Activated CD4-positive, alpha-beta T cell treated with anti-CD3 and anti-CD28 coated beads, Interleukin-2, Interleukin-6, amounts not matched to agents 100 ng/mL and 50 ng/mL, durations not matched to agents 16 hours and 8 hours (primary cell): ENCODE measurements at regions not wholly inside any gene's neighbourhood (a gene's known extent, or its start where the extent isn't known, plus 50 kb on each side); places are given as distances from the start of the nearest gene placed in this dataset.
"Not testable (repeated sequence)": the region's sequence is repeated elsewhere in the genome, so short reads cannot be mapped to it uniquely, and the experiment has no call there.

Experiments used
- DNase-seq: peaks from one replicate; pipeline ENCODE4 v3.0.0-alpha.2; 2020

DNA sequence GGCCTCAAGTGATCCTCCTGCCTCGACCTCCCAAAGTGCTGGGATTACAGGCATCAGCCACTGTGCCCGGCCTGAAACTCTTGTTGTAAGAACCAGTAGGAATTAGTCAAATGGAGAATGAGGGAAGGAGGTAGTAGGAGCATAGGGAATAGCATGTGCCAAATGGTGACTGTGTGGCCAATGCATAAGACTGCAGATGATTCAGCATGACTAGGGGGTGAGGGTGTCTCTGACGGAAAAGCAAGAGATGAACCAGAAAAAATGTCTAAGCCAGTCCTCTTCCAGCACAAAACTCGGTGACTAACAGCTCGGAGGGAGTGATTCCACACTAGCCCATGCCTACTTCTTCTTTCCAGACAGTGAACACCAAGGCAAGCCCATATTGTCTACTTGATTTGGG lies 58.2 kb upstream of the DUSP21 start:
- DNase-seq = no peak

DNA sequence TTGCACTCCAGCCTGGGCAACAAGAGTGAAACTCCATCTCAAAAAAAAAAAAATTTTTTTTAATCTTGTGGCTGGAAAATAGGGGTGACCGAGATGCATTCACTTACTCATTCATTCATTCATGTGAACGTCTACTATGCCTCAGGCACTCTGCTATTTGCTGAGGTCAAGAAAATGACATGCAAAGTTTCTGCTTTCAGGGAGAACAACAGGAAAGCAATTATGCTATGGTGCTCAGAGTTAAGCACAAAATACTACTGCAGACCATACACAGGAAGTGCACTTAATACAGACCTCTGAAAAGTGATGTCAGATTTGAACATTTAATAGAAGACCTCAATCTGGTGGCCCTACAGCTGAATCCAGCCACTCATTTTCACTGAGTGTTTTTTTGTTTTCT lies 59.6 kb upstream of the DUSP21 start:
- no peak for DNase-seq

DNA sequence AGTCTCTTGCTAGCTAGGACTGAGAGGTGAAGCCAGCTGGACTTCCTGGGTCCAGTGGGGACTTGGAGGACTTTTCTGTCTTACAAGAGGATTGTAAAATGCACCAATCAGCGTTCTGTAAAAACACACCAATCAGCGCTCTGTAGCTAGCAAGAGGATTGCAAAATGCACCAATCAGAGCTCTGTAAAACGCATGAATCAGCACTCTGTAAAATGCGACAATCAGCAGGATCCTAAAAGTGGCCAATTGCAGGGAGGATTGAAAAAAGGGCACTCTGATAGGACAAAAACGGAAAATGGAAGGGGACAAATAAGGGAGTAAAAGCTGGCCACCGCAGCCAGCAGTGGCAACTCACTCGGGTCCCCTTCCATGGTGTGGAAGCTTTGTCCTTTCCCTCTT lies 65.6 kb upstream of the DUSP21 start:
- no peak for DNase-seq

DNA sequence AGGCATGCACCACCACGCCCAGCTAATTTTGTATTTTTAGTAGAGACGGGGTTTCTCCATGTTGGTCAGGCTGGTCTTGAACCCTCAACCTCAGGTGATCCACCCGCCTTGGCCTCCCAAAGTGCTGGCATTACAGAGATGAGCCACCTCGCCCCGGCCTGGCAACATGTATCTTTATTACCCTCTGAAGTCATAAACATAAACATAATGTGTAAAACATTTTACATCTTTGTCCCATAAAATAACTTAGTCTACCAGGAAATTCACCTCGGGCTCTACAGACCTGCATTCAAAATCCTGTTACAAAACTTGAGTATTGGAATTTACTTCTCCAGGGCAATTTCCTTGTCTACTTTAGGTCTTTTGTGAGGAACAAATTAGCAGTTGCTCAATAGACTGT lies 68.1 kb upstream of the DUSP21 start:
- no peak for DNase-seq

DNA sequence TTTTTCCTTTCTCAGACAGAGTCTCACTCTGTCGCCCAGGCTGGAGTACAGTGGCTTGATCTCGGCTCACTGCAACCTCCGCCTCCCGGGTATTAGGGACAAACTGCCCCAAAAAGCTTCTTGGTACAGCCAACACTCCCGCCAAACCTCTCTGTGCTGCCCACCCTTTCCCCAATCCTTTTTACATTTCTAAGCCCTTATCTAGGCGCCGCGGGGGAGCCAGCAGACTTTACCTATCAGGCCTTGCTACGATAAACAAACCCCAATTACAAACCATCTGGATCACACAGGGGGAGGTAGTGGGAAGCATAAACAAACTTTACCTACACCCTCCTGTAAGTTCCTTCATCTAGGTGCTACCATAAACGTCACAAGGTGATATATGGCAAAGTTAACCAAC lies 69.8 kb upstream of the DUSP21 start:
- DNase-seq = not testable (repeated sequence)

DNA sequence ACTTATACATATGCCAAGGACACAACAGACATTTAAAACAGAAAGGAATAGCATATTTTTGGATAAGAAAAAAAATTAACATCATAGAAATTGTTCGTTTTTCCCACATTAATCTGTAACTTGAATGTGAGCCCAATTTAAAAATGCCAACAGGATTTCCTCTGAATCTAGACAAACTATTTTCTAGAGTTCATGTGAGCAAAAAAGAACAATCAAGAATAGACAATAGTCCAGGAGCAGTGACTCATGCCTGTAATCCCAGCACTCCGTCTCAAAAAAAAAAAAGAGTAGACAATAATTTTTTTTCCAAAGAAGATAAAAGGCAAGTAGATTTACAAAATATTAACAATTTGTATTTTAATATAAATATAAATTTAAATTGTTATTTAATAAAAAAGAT lies 73.7 kb upstream of the DUSP21 start:
- no peak for DNase-seq

DNA sequence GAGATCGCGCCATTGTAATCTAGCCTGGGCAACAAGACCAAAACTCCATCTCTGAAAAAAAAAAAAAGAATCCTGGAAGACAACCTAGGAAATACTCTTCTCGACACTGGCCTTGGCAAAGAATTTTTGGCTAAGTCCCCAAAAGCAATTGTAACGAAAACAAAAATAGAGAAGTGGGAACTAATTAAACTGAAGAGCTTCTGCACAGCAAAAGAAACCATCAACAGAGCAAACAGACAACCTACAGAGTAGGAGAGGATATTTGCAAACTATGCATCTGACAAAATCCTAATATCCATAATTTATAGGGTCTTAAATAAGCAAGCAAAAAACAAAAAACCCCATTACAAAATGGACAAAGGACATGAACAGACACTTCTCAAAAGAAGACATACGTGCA lies 76.5 kb upstream of the DUSP21 start:
- DNase-seq = no peak

DNA sequence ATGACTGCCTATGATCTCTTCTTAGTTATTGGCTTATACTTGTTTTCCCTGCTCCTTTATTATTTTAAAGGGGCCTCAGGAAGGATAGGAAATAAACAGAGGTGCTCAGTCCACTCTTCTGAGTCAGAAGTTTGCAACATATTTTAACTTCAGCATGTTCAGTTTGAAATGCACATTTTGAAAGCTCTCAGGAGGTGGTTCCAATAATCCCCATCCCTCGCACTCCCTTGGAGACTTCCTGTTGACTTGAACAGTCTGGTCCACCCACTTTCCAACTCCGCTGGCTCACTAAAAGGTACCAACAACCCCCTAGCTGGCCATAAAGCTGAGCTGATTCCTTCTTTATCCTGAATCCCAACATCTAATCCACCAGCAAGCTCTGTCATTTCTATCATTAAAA lies 78.3 kb upstream of the DUSP21 start:
- DNase-seq = no peak

DNA sequence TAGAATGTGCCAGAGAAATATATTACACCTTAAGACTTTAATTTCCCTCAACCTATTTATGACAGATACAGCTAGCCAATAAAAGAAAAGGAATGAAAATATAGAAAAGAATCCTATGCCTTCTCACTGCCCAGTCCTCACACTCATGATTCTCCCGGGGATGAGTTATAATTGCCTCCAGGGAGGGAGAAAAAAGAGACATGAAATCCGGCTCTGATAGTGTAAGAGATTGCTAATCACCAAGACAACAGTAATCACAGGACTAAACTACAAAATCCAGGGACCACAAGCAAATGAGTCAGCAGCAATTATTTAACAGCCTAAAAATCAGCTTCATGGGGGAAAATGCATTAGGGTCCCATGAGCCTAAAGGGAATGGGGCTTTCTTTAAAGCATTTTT lies 95.9 kb upstream of the DUSP21 start:
- DNase-seq = no peak

DNA sequence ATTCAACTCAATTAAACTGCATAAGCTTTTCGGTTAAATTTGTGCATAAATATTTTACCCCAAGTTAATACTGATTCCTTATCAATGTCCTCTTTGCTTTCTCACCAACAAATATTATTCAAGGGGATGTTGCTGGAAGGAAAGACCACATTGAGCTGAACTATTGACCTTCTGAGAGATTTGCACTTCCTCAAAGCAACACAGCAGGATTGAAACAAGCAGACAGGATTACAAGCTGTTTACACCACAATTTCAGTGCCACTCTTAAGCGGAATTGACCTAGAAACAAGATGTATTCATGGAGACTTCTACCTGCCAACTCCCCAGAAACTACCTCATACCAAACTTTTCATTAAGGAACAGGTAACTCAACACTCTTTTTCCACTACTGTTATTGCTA lies 96.5 kb upstream of the DUSP21 start:
- DNase-seq = no peak

DNA sequence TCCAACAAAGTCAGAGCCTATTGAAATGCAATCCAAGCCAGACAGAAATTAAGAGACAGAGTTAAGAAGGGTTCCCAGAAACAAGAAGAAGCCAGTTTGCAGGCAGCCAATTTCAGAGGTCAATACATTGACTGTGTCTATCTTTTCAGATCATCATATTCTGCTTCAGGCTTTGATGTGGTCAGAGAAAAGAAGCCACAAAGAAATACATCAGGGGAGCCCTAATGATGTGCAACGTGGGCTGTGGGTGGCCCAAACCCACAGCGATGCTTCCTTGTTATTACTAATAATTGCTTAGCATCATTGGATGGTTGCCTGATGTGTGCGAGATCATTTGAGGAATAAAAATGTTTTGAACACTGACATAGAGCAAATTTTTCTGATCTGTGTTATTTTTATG lies 99.0 kb upstream of the DUSP21 start:
- no peak for DNase-seq

DNA sequence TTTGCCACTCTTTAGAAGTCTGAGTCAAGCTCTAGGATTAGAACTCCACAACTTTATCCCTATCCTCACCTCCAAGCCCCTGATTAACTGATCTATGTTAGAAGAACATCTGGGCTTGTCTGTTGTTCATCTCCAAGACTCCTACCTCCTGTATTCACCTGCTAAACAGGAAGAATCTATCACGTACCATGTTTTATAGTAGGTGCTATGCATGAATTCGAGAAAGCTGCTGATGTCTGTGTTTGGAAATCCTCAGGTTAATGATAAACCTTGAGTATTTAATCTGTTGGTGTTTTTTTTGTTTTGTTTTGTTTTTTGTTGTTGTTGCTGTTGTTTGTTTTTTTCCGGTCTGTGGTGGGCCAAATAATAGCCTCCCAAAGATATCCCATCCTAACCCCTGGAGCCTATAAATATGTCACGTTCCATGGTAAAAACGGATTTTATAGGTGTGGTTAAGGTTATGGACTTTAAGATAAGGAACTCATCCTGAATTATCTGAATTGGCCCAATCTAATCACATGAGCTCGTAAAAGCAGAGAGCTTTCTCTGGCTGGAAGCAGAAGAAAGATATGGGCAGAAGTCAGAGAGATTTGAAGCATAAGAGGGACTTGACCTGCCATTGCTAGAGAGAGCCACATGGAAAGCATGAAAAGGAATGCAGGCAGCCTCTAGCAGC lies 101.2 kb upstream of the DUSP21 start:
- no peak for DNase-seq

DNA sequence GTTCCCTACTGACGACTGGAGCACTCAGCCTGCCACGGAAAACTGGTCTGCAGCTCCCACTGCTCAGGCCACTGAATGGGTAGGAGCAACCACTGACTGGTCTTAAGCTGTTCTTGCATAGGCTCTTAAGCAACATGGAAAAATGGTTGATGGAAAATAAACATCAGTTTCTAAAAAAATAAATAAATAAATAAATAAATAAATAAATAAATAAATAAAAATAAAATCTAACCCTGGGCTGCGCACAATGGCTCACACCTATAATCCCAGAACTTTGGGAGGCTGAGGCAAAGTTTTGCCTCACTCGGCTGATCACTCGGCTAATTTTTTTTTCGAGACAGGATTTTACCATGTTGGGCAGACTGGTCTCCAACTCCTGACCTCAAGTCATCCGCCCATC lies 102.0 kb upstream of the DUSP21 start:
- not testable (repeated sequence) for DNase-seq

DNA sequence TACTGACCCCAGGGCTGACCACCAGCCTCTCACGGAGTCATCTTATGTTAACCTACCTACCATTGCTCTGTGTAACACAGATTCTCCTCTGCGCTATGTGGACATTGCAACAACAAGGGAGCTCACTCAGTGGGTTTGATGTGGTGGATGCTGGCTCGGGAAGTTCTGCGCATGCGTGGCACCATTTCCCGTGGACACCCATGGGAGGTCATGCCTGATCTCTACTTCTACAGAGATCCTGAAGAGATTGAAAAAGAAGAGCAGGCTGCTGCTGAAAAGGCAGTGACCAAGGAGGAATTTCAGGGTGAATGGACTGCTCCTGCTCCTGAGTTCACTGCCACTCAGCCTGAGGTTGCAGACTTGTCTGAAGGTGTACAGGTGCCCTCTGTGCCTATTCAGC lies 102.4 kb upstream of the DUSP21 start:
- not testable (repeated sequence) for DNase-seq

DNA sequence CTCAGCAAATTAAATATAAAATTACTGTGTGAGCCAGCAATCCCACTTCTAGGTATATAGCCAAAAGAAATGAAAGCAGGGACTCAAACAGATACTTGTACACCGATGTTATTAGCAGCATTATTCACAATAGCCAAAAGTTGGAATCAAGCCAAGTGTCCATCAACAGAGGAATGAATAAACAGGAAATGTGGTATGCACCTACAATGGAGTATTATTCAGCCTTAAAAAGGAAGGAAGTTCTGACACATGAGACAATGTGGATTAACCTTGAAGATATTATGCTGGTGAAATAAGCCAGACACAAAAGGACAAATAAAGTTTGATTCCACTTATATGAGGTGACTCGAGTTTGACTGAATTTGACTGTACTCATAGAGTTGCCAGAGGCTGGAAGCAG lies 108.3 kb upstream of the DUSP21 start:
- DNase-seq = no peak

DNA sequence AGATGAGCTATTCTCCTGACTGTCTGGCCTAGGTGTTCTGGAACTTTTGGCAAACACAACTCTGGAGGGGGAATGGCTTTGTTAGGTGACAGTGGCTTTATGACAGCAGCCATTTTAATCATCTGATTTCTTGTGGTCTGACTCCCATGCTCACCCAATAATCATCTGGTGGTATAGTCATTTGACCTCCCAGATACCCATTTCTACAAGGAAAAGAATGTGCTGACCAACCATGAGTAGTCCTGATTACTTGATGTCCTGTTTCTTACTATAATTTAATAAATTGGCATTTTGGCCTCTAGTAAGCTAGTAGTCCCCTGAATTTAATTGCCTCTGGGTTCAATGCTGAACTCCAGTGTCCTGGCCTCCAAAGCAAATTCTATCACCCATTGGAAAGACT lies 109.9 kb upstream of the DUSP21 start:
- DNase-seq = no peak

DNA sequence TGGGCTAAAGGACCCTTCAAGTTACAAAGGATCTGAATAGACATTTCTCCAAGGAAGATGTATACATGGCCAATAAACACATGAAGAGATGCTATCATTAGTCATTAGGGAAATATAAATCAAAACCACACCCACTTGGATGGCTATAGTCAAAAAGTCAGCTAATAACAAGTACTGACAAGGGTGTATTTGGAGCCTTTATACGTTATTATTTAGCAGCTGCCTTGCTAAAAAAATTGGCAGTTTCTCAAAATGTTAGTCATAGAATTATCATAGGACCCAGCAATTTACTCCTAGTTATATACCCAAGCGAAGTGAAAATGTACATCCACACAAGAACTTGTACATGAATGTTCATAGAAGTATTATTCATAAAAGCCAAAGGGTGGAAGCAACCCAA lies 112.7 kb upstream of the DUSP21 start:
- no peak for DNase-seq

DNA sequence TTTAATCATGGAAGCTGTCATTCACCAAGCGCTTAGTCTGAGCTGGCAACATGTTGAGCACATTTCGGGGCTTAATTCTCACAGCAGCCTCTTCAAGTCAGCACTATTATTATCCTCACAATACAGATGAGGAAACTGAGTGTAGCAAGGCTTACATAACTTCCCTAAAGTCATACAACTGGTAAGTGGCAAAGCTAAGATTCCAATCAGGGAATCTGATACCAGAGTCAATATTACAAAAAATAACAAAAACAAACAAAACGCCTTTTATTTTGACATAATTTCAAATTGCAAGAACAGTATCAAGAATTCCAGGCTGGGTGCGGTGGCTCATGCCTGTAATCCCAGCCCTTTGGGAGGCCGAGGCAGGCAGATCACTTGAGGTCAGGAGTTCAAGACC lies 120.4 kb upstream of the DUSP21 start:
- DNase-seq = no peak

DNA sequence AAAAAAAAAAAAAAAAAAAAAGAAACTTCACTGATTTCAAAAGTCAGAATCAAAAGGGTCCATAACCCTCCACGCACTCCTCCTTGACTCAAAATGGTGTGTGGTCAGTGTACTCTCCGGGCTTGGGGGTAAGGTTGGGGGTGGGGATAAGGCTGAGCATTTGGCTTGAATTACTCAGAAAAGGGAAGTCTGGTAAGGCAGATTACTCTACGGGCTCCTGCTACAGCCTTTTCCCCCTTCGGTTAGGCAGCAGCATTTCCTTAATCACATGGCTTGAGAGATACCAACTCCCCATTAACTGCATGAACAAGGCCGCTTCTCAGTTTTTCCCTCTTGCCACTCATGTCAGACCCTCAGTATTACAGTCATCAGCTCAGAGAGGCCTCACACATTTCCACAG lies 135.4 kb upstream of the DUSP21 start:
- no peak for DNase-seq

DNA sequence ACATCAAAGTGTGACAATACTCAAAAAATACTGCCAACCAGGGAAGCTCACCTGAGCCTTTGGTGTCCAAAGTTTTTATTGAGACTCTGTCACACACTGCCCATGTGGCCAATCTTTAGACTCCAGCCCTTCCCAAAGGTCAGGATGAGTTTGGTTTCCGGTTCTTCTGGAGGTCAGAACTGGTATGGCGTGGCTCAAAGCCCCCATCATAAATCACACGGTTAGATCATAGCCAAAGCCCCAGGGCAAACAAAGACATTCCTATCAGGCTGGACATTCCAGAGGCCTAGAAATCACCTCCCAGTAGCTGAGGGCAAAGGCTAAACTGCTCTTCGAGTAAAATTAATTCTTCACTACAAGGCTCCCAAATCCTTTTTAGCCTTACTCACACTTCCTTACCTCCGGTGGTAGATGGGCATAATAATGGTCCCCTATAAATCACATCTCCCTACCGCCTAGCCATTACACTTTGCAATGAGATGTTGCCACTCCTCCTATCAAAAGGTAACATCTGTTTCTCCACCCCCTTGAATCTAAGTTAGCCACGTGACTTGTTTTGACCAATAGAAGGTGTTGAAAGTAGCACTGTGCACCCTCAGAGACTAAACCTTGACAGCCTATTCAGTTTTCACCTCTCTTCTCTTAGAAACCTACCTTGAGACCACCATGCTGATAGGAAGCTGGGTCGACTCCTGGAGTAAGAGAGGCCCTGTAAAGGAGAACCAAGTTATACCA lies 137.8 kb upstream of the DUSP21 start:
- no peak for DNase-seq

DNA sequence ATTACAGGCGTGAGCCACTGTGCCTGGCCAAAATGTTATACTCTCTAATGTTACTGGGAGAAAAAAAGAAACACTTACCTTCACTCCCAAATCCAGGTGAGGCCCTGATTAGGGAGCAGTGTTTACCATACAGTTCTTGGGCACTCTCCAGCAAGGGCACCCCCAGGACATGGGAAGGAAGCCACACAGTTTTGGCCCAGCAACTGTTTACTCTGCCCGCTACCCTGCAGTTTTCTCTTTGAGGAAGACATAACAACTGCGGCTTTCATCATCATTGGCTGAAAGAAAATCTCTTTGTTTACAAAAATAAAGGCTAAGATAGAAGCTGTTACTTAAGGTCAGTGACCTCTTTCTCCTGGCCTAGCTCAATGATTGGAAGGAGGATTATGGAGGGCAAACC lies 145.5 kb upstream of the DUSP21 start:
- no peak for DNase-seq

DNA sequence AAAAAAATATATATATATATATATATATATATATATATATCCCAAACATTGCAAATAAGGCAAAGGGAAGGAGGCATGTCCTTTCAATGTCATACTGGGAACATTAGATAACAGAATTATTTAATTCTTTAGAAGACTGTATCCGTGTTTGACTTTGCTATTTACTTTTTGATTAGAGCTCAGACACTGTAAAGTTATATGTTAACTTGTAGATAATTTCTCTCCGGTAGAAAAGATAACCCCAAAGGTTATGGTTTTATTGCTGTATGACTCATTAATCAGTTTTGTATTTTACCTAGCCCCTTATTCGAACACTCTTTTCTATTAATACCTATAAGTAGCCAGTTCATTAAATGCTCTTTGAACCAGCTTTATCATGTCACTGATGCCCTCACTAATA lies 150.6 kb upstream of the DUSP21 start:
- no peak for DNase-seq

DNA sequence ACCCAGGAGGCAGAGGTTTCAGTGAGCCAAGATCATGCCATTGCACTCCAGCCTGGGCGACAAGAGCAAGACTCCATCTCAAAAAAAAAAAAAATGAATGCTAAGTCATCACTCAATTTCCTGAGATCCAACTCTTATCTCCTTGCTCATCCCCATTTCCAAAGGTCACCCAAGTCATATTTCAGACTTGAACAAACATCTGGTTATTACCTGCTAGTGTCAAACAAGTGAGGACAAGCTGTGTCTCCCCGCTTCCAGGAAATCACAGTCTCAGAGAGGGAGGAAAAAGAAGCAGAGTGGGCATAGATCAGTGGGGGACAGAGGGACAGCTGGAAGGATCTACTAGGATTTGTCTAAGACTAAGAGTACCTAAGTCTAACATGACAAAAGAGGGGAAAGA lies 147.5 kb upstream of the FUNDC1 start:
- no peak for DNase-seq

DNA sequence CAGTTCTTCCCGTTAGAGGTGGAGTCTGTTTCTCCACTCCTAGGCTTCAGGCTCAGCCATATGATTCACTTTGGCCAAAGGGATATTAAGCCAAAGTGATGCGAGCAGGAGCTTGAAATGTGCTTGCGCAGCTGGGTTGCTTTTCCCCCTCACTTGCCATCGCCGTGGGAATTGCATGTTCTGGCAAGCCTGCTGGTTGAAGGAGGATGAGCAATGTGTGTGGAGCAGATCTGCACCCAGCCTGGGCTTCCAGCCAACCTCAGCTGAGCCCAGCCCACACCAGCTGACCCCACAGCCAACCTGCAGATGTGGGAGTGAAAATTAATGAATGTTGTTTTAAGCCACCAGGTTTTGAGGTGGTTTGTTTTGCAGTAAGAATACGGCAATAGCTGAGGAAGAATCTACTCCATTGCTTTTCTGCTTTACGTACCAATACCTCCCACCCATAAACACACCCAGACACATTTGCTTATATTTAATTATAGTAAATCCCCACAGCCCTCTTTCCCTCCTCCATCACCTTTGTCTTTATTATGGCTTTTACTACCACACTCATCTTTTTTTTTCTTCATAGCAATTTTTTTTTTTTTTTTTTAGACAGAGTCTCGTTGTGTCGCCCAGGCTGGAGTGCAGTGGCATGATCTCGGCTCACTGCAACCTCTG lies 132.8 kb upstream of the FUNDC1 start:
- no peak for DNase-seq

DNA sequence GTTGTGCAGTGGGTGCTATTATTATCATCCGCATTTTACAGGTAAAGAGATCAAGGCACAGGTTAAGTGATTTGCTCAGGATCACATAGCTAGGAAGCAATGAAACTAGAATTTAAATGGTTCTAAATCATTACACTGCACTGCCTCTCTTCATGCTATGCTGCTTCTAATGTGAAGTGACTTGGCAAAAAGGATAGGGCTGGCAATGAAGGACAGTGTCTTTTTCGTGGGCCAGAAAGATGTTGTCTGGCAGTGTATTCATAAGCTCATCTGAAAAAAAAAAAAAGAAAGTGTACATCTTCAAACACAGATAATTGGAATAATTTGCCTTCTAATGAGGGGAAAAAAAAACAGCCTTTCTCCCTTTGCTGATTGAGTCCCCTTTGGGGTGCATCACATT lies 132.2 kb upstream of the FUNDC1 start:
- no peak for DNase-seq
